GM21723 (cell line): ENCODE measurements at regions not wholly inside any gene's neighbourhood (a gene's known extent, or its start where the extent isn't known, plus 50 kb on each side); places are given as distances from the start of the nearest gene placed in this dataset.

Source experiments
- ATAC-seq: cut with Tn5 transposase; IDR thresholded peaks from one replicate; pipeline ENCODE4 v1.9.1; 2021; ENCODE audit warnings: mild to moderate bottlenecking, moderate library complexity; ENCODE audit not compliant: unreplicated experiment

- ATAC-seq = no peak
These were observed 85.1 kb upstream of the LRIG3 start for GRCh38 chr12:59005193-59005955.

- ATAC-seq = no peak
These were observed 84.2 kb upstream of the LRIG3 start for GRCh38 chr12:59004456-59004855.

GRCh38 chr12:58995666-58996363, 75.5 kb upstream of the LRIG3 start:
- ATAC-seq = no peak

GRCh38 chr12:58988643-58989344, 68.5 kb upstream of the LRIG3 start:
- ATAC-seq = no peak

GRCh38 chr12:58981961-58982360, 61.7 kb upstream of the LRIG3 start:
- ATAC-seq = no peak

- no peak for ATAC-seq
These were observed 60.5 kb upstream of the LRIG3 start for GRCh38 chr12:58980768-58981167.

GRCh38 chr12:58978717-58979116, 58.4 kb upstream of the LRIG3 start:
- no peak for ATAC-seq

GRCh38 chr12:58977476-58977875, 57.2 kb upstream of the LRIG3 start:
- ATAC-seq = no peak

GRCh38 chr12:58976146-58976545, 55.8 kb upstream of the LRIG3 start:
- ATAC-seq = no peak
